Liver (tissue), 8 donors: ENCODE measurements at regions not wholly inside any gene's neighbourhood (a gene's known extent, or its start where the extent isn't known, plus 50 kb on each side); places are given as distances from the start of the nearest gene placed in this dataset.

Experiments used
- DNase-seq: peaks from one replicate; pipeline ENCODE4 v3.0.0-alpha.2; 2017; ENCODE audit warnings: low spot score
- H3K27ac ChIP-seq, 2 donors: one replicate each; pipeline ENCODE4 v1.7.0; 2013; ENCODE audit warnings: inconsistent platforms in 2 of 2, low read length in 2 of 2, control low read depth in 1 of 2, low read depth in 1 of 2, mild to moderate bottlenecking in 1 of 2
- H3K27me3 ChIP-seq, 4 donors: one replicate each; pipeline versions ENCODE4 v1.6.1 to v1.7.0; 2013; ENCODE audit warnings: low read length in 3 of 4, inconsistent platforms in 1 of 4, mild to moderate bottlenecking in 1 of 4, moderate library complexity in 1 of 4; ENCODE audit not compliant: control insufficient read depth in 4 of 4, insufficient read depth in 4 of 4
- H3K36me3 ChIP-seq, 4 donors: one replicate each; pipeline versions ENCODE4 v1.6.1 to v1.7.0; 2013; ENCODE audit warnings: low read length in 3 of 4, mild to moderate bottlenecking in 3 of 4, low read depth in 1 of 4, moderate library complexity in 1 of 4; ENCODE audit not compliant: control insufficient read depth in 4 of 4, insufficient read depth in 3 of 4
- H3K4me1 ChIP-seq, 4 donors: one replicate each; pipeline versions ENCODE4 v1.6.1 to v1.7.0; 2013; ENCODE audit warnings: low read length in 3 of 4, mild to moderate bottlenecking in 3 of 4, moderate library complexity in 1 of 4; ENCODE audit not compliant: control insufficient read depth in 4 of 4, insufficient read depth in 4 of 4
- H3K4me3 ChIP-seq, 3 donors: one replicate each; pipeline versions ENCODE4 v1.6.1 to v1.7.0; 2013; ENCODE audit warnings: low read length in 3 of 3, control low read depth in 1 of 3, low read depth in 1 of 3, mild to moderate bottlenecking in 1 of 3
- H3K9ac ChIP-seq, 2 donors: one replicate each; pipeline ENCODE4 v1.7.0; 2013; ENCODE audit warnings: low read length in 2 of 2, mild to moderate bottlenecking in 2 of 2, moderate library complexity in 2 of 2, control low read depth in 1 of 2, low read depth in 1 of 2
- H3K9me3 ChIP-seq, 4 donors: one replicate each; pipeline versions ENCODE4 v1.6.1 to v1.7.0; 2013; ENCODE audit warnings: low read length in 3 of 4; ENCODE audit not compliant: control insufficient read depth in 4 of 4
- EGR1 ChIP-seq, 2 donors: IDR thresholded peaks; 2 replicates each; pipeline ENCODE4 v1.6.1; 2016 to 2018; ENCODE audit warnings: antibody characterized with exemption in 2 of 2, low read depth in 2 of 2
- GABPA ChIP-seq, 2 donors: IDR thresholded peaks in 1 of 2; conservative IDR thresholded peaks in 1 of 2; 2 replicates each; pipeline ENCODE4 v1.6.1; 2016; ENCODE audit warnings: antibody characterized with exemption in 2 of 2, mild to moderate bottlenecking in 1 of 2, moderate library complexity in 1 of 2
- JUND ChIP-seq, 2 donors: IDR thresholded peaks; 2 replicates each; pipeline ENCODE4 v1.6.1; 2016; ENCODE audit warnings: antibody characterized with exemption in 2 of 2
- NR2F2 ChIP-seq: IDR thresholded peaks from 2 replicates; pipeline ENCODE4 v1.6.1; 2016; ENCODE audit warnings: antibody characterized with exemption
- RAD21 ChIP-seq, 2 donors: IDR thresholded peaks; 2 replicates each; pipeline ENCODE4 v1.6.1; 2016; ENCODE audit warnings: antibody characterized with exemption in 2 of 2, mild to moderate bottlenecking in 2 of 2
- RXRA ChIP-seq, 2 donors: IDR thresholded peaks; 2 replicates each; pipeline ENCODE4 v1.6.1; 2017 to 2018; ENCODE audit warnings: antibody characterized with exemption in 2 of 2, mild to moderate bottlenecking in 1 of 2
- TAF1 ChIP-seq: conservative IDR thresholded peaks from 2 replicates; pipeline ENCODE4 v1.6.1; 2016; ENCODE audit warnings: antibody characterized with exemption, mild to moderate bottlenecking
- WGBS: extraction: QIAGEN DNeasy Blood & Tissue Kit; methylation state at CpG from one replicate; pipeline ENCODE4 v1.1.7; 2013; 5-methylcytosine and 5-hydroxymethylcytosine counted together
- TF ChIP-seq, protein P1 (sequence below): IDR thresholded peaks from 2 replicates; pipeline ENCODE4 v1.6.1; 2016; ENCODE audit warnings: antibody characterized with exemption
- TF ChIP-seq, protein P2 (sequence below): IDR thresholded peaks from 2 replicates; pipeline ENCODE4 v1.6.1; 2016; ENCODE audit warnings: antibody characterized with exemption
- TF ChIP-seq, protein P3 (sequence below): fragments of 150-350 bp; IDR thresholded peaks from 2 replicates; pipeline ENCODE4 v1.5.1; 2017; ENCODE audit warnings: improper control_type of control experiment, low read depth, low read length; ENCODE audit not compliant: missing input control
- TF ChIP-seq, protein P4 (sequence below): IDR thresholded peaks from 2 replicates; pipeline ENCODE4 v1.6.1; 2016; ENCODE audit warnings: antibody characterized with exemption, mild to moderate bottlenecking
- donor health status: healthy.
- donor health status: healthy.
- donor health status: healthy.
- donor health status: healthy.
- donor health status: healthy.

DNA sequence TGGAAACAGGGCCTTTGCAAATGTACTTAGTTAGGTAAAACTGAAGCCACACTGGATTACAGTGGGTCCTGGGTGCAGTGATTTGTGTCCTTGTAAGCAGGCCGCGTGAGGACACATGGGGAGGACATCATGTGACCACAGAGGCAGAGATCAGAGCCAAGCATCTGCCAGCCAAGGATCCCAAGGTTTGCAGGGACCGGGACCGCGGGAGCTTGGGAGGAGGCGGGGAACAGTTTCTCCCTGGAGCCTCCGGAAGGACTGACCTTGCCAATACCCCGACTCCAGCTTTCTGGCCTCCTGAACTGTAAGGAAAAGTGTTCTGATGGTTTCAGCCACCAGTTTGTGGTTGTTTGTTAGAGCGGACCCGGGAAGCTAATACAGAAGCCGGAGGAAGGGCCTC is 500.9 kb downstream of the PREX1 start (continued):
- TF ChIP-seq GABPA (IDR thresholded peaks at IDR 0.05 in 1 of 2, conservative IDR thresholded peaks at IDR 0.05 in 1 of 2): no peak
- no peak for TF ChIP-seq RAD21 (IDR thresholded peaks at IDR 0.05)
- TF ChIP-seq NR2F2: no peak
- TF ChIP-seq RXRA (IDR thresholded peaks at IDR 0.05): no peak
- no peak for TF ChIP-seq JUND (IDR thresholded peaks at IDR 0.05)
- TF ChIP-seq, protein P1, sequence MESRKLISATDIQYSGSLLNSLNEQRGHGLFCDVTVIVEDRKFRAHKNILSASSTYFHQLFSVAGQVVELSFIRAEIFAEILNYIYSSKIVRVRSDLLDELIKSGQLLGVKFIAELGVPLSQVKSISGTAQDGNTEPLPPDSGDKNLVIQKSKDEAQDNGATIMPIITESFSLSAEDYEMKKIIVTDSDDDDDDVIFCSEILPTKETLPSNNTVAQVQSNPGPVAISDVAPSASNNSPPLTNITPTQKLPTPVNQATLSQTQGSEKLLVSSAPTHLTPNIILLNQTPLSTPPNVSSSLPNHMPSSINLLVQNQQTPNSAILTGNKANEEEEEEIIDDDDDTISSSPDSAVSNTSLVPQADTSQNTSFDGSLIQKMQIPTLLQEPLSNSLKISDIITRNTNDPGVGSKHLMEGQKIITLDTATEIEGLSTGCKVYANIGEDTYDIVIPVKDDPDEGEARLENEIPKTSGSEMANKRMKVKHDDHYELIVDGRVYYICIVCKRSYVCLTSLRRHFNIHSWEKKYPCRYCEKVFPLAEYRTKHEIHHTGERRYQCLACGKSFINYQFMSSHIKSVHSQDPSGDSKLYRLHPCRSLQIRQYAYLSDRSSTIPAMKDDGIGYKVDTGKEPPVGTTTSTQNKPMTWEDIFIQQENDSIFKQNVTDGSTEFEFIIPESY: no peak
- no peak for TF ChIP-seq EGR1 (IDR thresholded peaks at IDR 0.05; ENCODE audit: low read depth in 2 of 2)

DNA sequence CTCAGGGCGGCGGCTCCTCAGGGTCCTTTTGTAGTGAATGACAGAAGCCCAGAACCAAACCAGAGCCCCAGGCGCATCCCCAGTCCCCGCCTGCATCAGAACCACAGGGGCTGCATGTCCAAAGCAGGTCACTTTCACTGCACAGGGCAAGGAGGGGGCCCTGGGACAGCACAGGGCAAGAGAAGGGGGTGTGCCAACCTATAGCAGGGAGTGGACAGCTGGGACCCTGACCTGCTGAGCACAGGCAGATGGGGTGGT is 501.4 kb downstream of the PREX1 start:
- H3K27ac ChIP-seq: no peak overlapping the region
- DNase-seq: no peak
- no peaks in the 10 kb centered on the region for H3K27me3 ChIP-seq
- WGBS: 93% methylated on average over 4 of the region's 4 CpGs
- H3K9me3 ChIP-seq: no peaks in the 10 kb centered on the region
- H3K36me3 ChIP-seq: no peaks in the 10 kb centered on the region
- no peak overlapping the region for H3K9ac ChIP-seq
- H3K4me3 ChIP-seq: no peak overlapping the region
- TF ChIP-seq JUND (IDR thresholded peaks at IDR 0.05): no peak
- no peak for TF ChIP-seq RAD21 (IDR thresholded peaks at IDR 0.05)
- no peak for TF ChIP-seq TAF1
- TF ChIP-seq, protein P2, sequence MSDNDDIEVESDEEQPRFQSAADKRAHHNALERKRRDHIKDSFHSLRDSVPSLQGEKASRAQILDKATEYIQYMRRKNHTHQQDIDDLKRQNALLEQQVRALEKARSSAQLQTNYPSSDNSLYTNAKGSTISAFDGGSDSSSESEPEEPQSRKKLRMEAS: no peak
- H3K4me1 ChIP-seq: no peaks in the 10 kb centered on the region

- TF ChIP-seq RAD21 (IDR thresholded peaks at IDR 0.05) (no peak), RXRA (IDR thresholded peaks at IDR 0.05) (no peak)
- TF ChIP-seq, protein P2: no peak
- TF ChIP-seq, protein P3, sequence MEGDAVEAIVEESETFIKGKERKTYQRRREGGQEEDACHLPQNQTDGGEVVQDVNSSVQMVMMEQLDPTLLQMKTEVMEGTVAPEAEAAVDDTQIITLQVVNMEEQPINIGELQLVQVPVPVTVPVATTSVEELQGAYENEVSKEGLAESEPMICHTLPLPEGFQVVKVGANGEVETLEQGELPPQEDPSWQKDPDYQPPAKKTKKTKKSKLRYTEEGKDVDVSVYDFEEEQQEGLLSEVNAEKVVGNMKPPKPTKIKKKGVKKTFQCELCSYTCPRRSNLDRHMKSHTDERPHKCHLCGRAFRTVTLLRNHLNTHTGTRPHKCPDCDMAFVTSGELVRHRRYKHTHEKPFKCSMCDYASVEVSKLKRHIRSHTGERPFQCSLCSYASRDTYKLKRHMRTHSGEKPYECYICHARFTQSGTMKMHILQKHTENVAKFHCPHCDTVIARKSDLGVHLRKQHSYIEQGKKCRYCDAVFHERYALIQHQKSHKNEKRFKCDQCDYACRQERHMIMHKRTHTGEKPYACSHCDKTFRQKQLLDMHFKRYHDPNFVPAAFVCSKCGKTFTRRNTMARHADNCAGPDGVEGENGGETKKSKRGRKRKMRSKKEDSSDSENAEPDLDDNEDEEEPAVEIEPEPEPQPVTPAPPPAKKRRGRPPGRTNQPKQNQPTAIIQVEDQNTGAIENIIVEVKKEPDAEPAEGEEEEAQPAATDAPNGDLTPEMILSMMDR: no peak
- TF ChIP-seq, protein P4, sequence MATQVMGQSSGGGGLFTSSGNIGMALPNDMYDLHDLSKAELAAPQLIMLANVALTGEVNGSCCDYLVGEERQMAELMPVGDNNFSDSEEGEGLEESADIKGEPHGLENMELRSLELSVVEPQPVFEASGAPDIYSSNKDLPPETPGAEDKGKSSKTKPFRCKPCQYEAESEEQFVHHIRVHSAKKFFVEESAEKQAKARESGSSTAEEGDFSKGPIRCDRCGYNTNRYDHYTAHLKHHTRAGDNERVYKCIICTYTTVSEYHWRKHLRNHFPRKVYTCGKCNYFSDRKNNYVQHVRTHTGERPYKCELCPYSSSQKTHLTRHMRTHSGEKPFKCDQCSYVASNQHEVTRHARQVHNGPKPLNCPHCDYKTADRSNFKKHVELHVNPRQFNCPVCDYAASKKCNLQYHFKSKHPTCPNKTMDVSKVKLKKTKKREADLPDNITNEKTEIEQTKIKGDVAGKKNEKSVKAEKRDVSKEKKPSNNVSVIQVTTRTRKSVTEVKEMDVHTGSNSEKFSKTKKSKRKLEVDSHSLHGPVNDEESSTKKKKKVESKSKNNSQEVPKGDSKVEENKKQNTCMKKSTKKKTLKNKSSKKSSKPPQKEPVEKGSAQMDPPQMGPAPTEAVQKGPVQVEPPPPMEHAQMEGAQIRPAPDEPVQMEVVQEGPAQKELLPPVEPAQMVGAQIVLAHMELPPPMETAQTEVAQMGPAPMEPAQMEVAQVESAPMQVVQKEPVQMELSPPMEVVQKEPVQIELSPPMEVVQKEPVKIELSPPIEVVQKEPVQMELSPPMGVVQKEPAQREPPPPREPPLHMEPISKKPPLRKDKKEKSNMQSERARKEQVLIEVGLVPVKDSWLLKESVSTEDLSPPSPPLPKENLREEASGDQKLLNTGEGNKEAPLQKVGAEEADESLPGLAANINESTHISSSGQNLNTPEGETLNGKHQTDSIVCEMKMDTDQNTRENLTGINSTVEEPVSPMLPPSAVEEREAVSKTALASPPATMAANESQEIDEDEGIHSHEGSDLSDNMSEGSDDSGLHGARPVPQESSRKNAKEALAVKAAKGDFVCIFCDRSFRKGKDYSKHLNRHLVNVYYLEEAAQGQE: no peak
- Histone ChIP-seq H3K36me3 (no peaks in the 10 kb centered on the region), H3K9ac (no peak overlapping the region), H3K9me3 (no peaks in the 10 kb centered on the region), H3K4me1 (no peaks in the 10 kb centered on the region), H3K4me3 (no peak overlapping the region), H3K27me3 (no peaks in the 10 kb centered on the region), H3K27ac (no peak overlapping the region)
- 83% methylated on average over 31 of the region's 31 CpGs for WGBS
- DNase-seq: no peak
Measured at GRCh38 chr20:48325656-48326433, 502.0 kb downstream of the PREX1 start.
